ENCODE measurements at regions not wholly inside any gene's neighbourhood (a gene's known extent, or its start where the extent isn't known, plus 50 kb on each side); places are given as distances from the start of the nearest gene placed in this dataset.

- Histone ChIP-seq H3K4ac (ENCODE audit: low read depth in 1 of 2, low read length in 2 of 2) (no peak overlapping the region), H2BK15ac (ENCODE audit: low read depth, poor library complexity, severe bottlenecking) (no peak overlapping the region), H3K4me1 (ENCODE audit: control insufficient read depth, insufficient read depth, low read depth, low read length) (no peaks in the 10 kb centered on the region), H3K18ac (ENCODE audit: low read depth in 1 of 2, low read length in 2 of 2) (no peak overlapping the region), H2BK12ac (ENCODE audit: low read length in 2 of 2) (no peak overlapping the region), H3K27ac (ENCODE audit: low read length, poor library complexity, severe bottlenecking) (no peak overlapping the region), H3K9ac (ENCODE audit: low read length) (no peak overlapping the region), H3K4me3 (ENCODE audit: insufficient read depth in 1 of 2, low read depth in 1 of 2, low read length in 2 of 2) (no peak overlapping the region), H3K23ac (ENCODE audit: low read length in 2 of 2) (no peak overlapping the region), H3K79me1 (replicated peaks; ENCODE audit: low read length, poor library complexity, severe bottlenecking) (no peaks in the 10 kb centered on the region), H3K9me3 (ENCODE audit: control insufficient read depth, low read length) (no peaks in the 10 kb centered on the region), H2BK120ac (ENCODE audit: low read depth, low read length) (no peak overlapping the region), H2AFZ (ENCODE audit: low read depth, low read length) (no peak overlapping the region), H3K36me3 (ENCODE audit: control insufficient read depth in 1 of 2, insufficient read depth in 2 of 2, low read depth in 1 of 2, low read length in 2 of 2) (no peaks in the 10 kb centered on the region), H2BK5ac (ENCODE audit: low read depth, low read length, poor library complexity, severe bottlenecking) (no peak overlapping the region), H3K14ac (ENCODE audit: low read length in 2 of 2) (no peak overlapping the region), H3K4me2 (ENCODE audit: low read length, poor library complexity, severe bottlenecking) (no peak overlapping the region), H4K8ac (ENCODE audit: low read length) (no peak overlapping the region), H2AK5ac (ENCODE audit: low read length, severe bottlenecking) (no peak overlapping the region), H4K91ac (ENCODE audit: low read length) (no peak overlapping the region), H3K27me3 (ENCODE audit: control insufficient read depth in 1 of 2, insufficient read depth in 1 of 2, low read length in 2 of 2) (no peaks in the 10 kb centered on the region)
- DNase-seq, result no peak
- WGBS, result 86% methylated on average over 4 of the region's 5 CpGs
These were observed 863.1 kb downstream of the RNF144A start for GRCh38 chr2:7780321-7780720.

GRCh38 chr2:7785700-7786099 lies 868.5 kb downstream of the RNF144A start:
- H4K8ac ChIP-seq (ENCODE audit: low read length), result no peak overlapping the region
- H3K27me3 ChIP-seq (ENCODE audit: control insufficient read depth in 1 of 2, insufficient read depth in 1 of 2, low read length in 2 of 2), result no peaks in the 10 kb centered on the region
- H3K9ac ChIP-seq (ENCODE audit: low read length), result no peak overlapping the region
- H3K4ac ChIP-seq (ENCODE audit: low read depth in 1 of 2, low read length in 2 of 2), result no peak overlapping the region
- no peak overlapping the region for H3K23ac ChIP-seq (ENCODE audit: low read length in 2 of 2)
- H3K27ac ChIP-seq (ENCODE audit: low read length, poor library complexity, severe bottlenecking), result no peak overlapping the region
- no peak for DNase-seq
- H3K9me3 ChIP-seq (ENCODE audit: control insufficient read depth, low read length), result no peaks in the 10 kb centered on the region
- WGBS, result 95% methylated on average over 3 of the region's 4 CpGs
- no peak overlapping the region for H2BK5ac ChIP-seq (ENCODE audit: low read depth, low read length, poor library complexity, severe bottlenecking)
- H2BK120ac ChIP-seq (ENCODE audit: low read depth, low read length), result no peak overlapping the region
- no peaks in the 10 kb centered on the region for H3K79me1 ChIP-seq (replicated peaks; ENCODE audit: low read length, poor library complexity, severe bottlenecking)
- H3K14ac ChIP-seq (ENCODE audit: low read length in 2 of 2), result no peak overlapping the region
- no peaks in the 10 kb centered on the region for H3K36me3 ChIP-seq (ENCODE audit: control insufficient read depth in 1 of 2, insufficient read depth in 2 of 2, low read depth in 1 of 2, low read length in 2 of 2)
- no peak overlapping the region for H3K4me2 ChIP-seq (ENCODE audit: low read length, poor library complexity, severe bottlenecking)
- no peak overlapping the region for H2BK12ac ChIP-seq (ENCODE audit: low read length in 2 of 2)
- no peak overlapping the region for H2AK5ac ChIP-seq (ENCODE audit: low read length, severe bottlenecking)
- no peaks in the 10 kb centered on the region for H3K4me1 ChIP-seq (ENCODE audit: control insufficient read depth, insufficient read depth, low read depth, low read length)
- no peak overlapping the region for H3K4me3 ChIP-seq (ENCODE audit: insufficient read depth in 1 of 2, low read depth in 1 of 2, low read length in 2 of 2)
- no peak overlapping the region for H4K91ac ChIP-seq (ENCODE audit: low read length)
- no peak overlapping the region for H2BK15ac ChIP-seq (ENCODE audit: low read depth, poor library complexity, severe bottlenecking)
- H2AFZ ChIP-seq (ENCODE audit: low read depth, low read length), result no peak overlapping the region
- H3K18ac ChIP-seq (ENCODE audit: low read depth in 1 of 2, low read length in 2 of 2), result no peak overlapping the region

GRCh38 chr2:7788736-7789135 lies 871.5 kb downstream of the RNF144A start:
- peaks cover 6% of the 10 kb centered on the region for H3K4me1 ChIP-seq (ENCODE audit: control insufficient read depth, insufficient read depth, low read depth, low read length)
- WGBS, result 93% methylated on average over 8 of the region's 8 CpGs
- H3K27ac ChIP-seq (ENCODE audit: low read length, poor library complexity, severe bottlenecking), result no peak overlapping the region

GRCh38 chr2:7792031-7792651 lies 874.9 kb downstream of the RNF144A start:
- Histone ChIP-seq H3K27me3 (ENCODE audit: control insufficient read depth in 1 of 2, insufficient read depth in 1 of 2, low read length in 2 of 2) (no peaks in the 10 kb centered on the region), H3K36me3 (ENCODE audit: control insufficient read depth in 1 of 2, insufficient read depth in 2 of 2, low read depth in 1 of 2, low read length in 2 of 2) (no peaks in the 10 kb centered on the region), H3K4me3 (ENCODE audit: insufficient read depth in 1 of 2, low read depth in 1 of 2, low read length in 2 of 2) (no peak overlapping the region), H3K14ac (ENCODE audit: low read length in 2 of 2) (no peak overlapping the region), H3K79me1 (replicated peaks; ENCODE audit: low read length, poor library complexity, severe bottlenecking) (no peaks in the 10 kb centered on the region), H2BK12ac (ENCODE audit: low read length in 2 of 2) (no peak overlapping the region), H3K23ac (ENCODE audit: low read length in 2 of 2) (no peak overlapping the region), H2AK5ac (ENCODE audit: low read length, severe bottlenecking) (no peak overlapping the region), H2BK120ac (ENCODE audit: low read depth, low read length) (no peak overlapping the region), H3K4ac (ENCODE audit: low read depth in 1 of 2, low read length in 2 of 2) (no peak overlapping the region), H3K9ac (ENCODE audit: low read length) (no peak overlapping the region), H3K9me3 (ENCODE audit: control insufficient read depth, low read length) (no peaks in the 10 kb centered on the region), H3K4me1 (ENCODE audit: control insufficient read depth, insufficient read depth, low read depth, low read length) (peaks cover 8% of the 10 kb centered on the region), H3K4me2 (ENCODE audit: low read length, poor library complexity, severe bottlenecking) (no peak overlapping the region), H3K18ac (ENCODE audit: low read depth in 1 of 2, low read length in 2 of 2) (no peak overlapping the region), H4K91ac (ENCODE audit: low read length) (no peak overlapping the region), H2BK5ac (ENCODE audit: low read depth, low read length, poor library complexity, severe bottlenecking) (no peak overlapping the region), H2BK15ac (ENCODE audit: low read depth, poor library complexity, severe bottlenecking) (no peak overlapping the region), H3K27ac (ENCODE audit: low read length, poor library complexity, severe bottlenecking) (no peak overlapping the region), H4K8ac (ENCODE audit: low read length) (no peak overlapping the region), H2AFZ (ENCODE audit: low read depth, low read length) (no peak overlapping the region)
- no peak for DNase-seq
- 90% methylated on average over 7 of the region's 7 CpGs for WGBS

More at GRCh38 chr2:7788736-7789135, 871.5 kb downstream of the RNF144A start:
- Histone ChIP-seq H3K9ac (ENCODE audit: low read length) (no peak overlapping the region), H3K79me1 (replicated peaks; ENCODE audit: low read length, poor library complexity, severe bottlenecking) (no peaks in the 10 kb centered on the region), H3K4me2 (ENCODE audit: low read length, poor library complexity, severe bottlenecking) (no peak overlapping the region), H2AK5ac (ENCODE audit: low read length, severe bottlenecking) (no peak overlapping the region), H2BK5ac (ENCODE audit: low read depth, low read length, poor library complexity, severe bottlenecking) (no peak overlapping the region), H3K14ac (ENCODE audit: low read length in 2 of 2) (no peak overlapping the region), H2BK15ac (ENCODE audit: low read depth, poor library complexity, severe bottlenecking) (no peak overlapping the region), H2BK12ac (ENCODE audit: low read length in 2 of 2) (no peak overlapping the region), H3K23ac (ENCODE audit: low read length in 2 of 2) (no peak overlapping the region), H2AFZ (ENCODE audit: low read depth, low read length) (no peak overlapping the region), H3K4ac (ENCODE audit: low read depth in 1 of 2, low read length in 2 of 2) (no peak overlapping the region), H3K36me3 (ENCODE audit: control insufficient read depth in 1 of 2, insufficient read depth in 2 of 2, low read depth in 1 of 2, low read length in 2 of 2) (no peaks in the 10 kb centered on the region), H2BK120ac (ENCODE audit: low read depth, low read length) (no peak overlapping the region), H3K9me3 (ENCODE audit: control insufficient read depth, low read length) (no peaks in the 10 kb centered on the region), H3K4me3 (ENCODE audit: insufficient read depth in 1 of 2, low read depth in 1 of 2, low read length in 2 of 2) (no peak overlapping the region), H4K8ac (ENCODE audit: low read length) (no peak overlapping the region), H4K91ac (ENCODE audit: low read length) (no peak overlapping the region), H3K27me3 (ENCODE audit: control insufficient read depth in 1 of 2, insufficient read depth in 1 of 2, low read length in 2 of 2) (no peaks in the 10 kb centered on the region), H3K18ac (ENCODE audit: low read depth in 1 of 2, low read length in 2 of 2) (no peak overlapping the region)
- no peak for DNase-seq

Measured in mesenchymal stem cell (in vitro differentiated cells and primary cell).